ENCODE measurements at regions not wholly inside any gene's neighbourhood (a gene's known extent, or its start where the extent isn't known, plus 50 kb on each side); places are given as distances from the start of the nearest gene placed in this dataset.

- intact Hi-C loops (cut with micrococcal nuclease; ENCODE audit: unreplicated experiment), result no loop called here
These were observed 136.1 kb downstream of the PAPOLA start for GRCh38 chr14:96638041-96638855.

GRCh38 chr14:96639550-96639949, 137.4 kb downstream of the PAPOLA start:
- intact Hi-C loops (cut with micrococcal nuclease; ENCODE audit: unreplicated experiment), result no loop called here
- TF ChIP-seq CTCF (IDR thresholded peaks at IDR 0.05; ENCODE audit: unreplicated experiment), result no peak
- no peaks in the 10 kb centered on the region for H3K9me3 Mint-ChIP-seq (ENCODE audit: low read depth, unreplicated experiment)
- peaks cover 78% of the 10 kb centered on the region for H3K27me3 Mint-ChIP-seq (ENCODE audit: unreplicated experiment)
- CTCF ChIA-PET, result no interaction called here
- H3K4me3 Mint-ChIP-seq (ENCODE audit: low read depth, unreplicated experiment), result no peak overlapping the region
- DNase-seq, result no peak
- H3K27ac Mint-ChIP-seq (ENCODE audit: unreplicated experiment), result no peak overlapping the region
- H3K4me1 Mint-ChIP-seq (ENCODE audit: low read depth, unreplicated experiment), result no peaks in the 10 kb centered on the region
- H3K36me3 Mint-ChIP-seq (ENCODE audit: insufficient read depth, unreplicated experiment), result no peaks in the 10 kb centered on the region
- BruUV-seq (replicated peaks), result no TSS peak

More at GRCh38 chr14:96638041-96638855, 136.1 kb downstream of the PAPOLA start:
- CTCF ChIA-PET, result no interaction called here
- no peaks in the 10 kb centered on the region for H3K4me1 Mint-ChIP-seq (ENCODE audit: low read depth, unreplicated experiment)
- H3K4me3 Mint-ChIP-seq (ENCODE audit: low read depth, unreplicated experiment), result no peak overlapping the region
- no peak for DNase-seq
- no peak for TF ChIP-seq CTCF (IDR thresholded peaks at IDR 0.05; ENCODE audit: unreplicated experiment)
- no peak overlapping the region for H3K27ac Mint-ChIP-seq (ENCODE audit: unreplicated experiment)
- BruUV-seq (replicated peaks), result no TSS peak
- no peaks in the 10 kb centered on the region for H3K9me3 Mint-ChIP-seq (ENCODE audit: low read depth, unreplicated experiment)
- H3K27me3 Mint-ChIP-seq (ENCODE audit: unreplicated experiment), result peaks cover 91% of the 10 kb centered on the region
- H3K36me3 Mint-ChIP-seq (ENCODE audit: insufficient read depth, unreplicated experiment), result no peaks in the 10 kb centered on the region

- no peaks in the 10 kb centered on the region for H3K4me1 Mint-ChIP-seq (ENCODE audit: low read depth, unreplicated experiment)
- H3K27ac Mint-ChIP-seq (ENCODE audit: unreplicated experiment), result no peak overlapping the region
- H3K36me3 Mint-ChIP-seq (ENCODE audit: insufficient read depth, unreplicated experiment), result no peaks in the 10 kb centered on the region
- no peak for DNase-seq
- intact Hi-C loops (cut with micrococcal nuclease; ENCODE audit: unreplicated experiment), result no loop called here
- H3K27me3 Mint-ChIP-seq (ENCODE audit: unreplicated experiment), result peaks cover 48% of the 10 kb centered on the region
- no peaks in the 10 kb centered on the region for H3K9me3 Mint-ChIP-seq (ENCODE audit: low read depth, unreplicated experiment)
- H3K4me3 Mint-ChIP-seq (ENCODE audit: low read depth, unreplicated experiment), result no peak overlapping the region
- no TSS peak for BruUV-seq (replicated peaks)
- CTCF ChIA-PET, result no interaction called here
- no peak for TF ChIP-seq CTCF (IDR thresholded peaks at IDR 0.05; ENCODE audit: unreplicated experiment)
These were observed 146.5 kb downstream of the PAPOLA start for GRCh38 chr14:96648506-96649326.

- TF ChIP-seq CTCF (IDR thresholded peaks at IDR 0.05; ENCODE audit: unreplicated experiment), result no peak
- Mint-ChIP-seq H3K9me3 (ENCODE audit: low read depth, unreplicated experiment) (no peaks in the 10 kb centered on the region), H3K36me3 (ENCODE audit: insufficient read depth, unreplicated experiment) (no peaks in the 10 kb centered on the region), H3K4me3 (ENCODE audit: low read depth, unreplicated experiment) (no peak overlapping the region), H3K4me1 (ENCODE audit: low read depth, unreplicated experiment) (no peaks in the 10 kb centered on the region), H3K27me3 (ENCODE audit: unreplicated experiment) (peaks cover 48% of the 10 kb centered on the region), H3K27ac (ENCODE audit: unreplicated experiment) (no peak overlapping the region)
- DNase-seq, result no peak
- CTCF ChIA-PET, result no interaction called here
- intact Hi-C loops (cut with micrococcal nuclease; ENCODE audit: unreplicated experiment), result no loop called here
- no TSS peak for BruUV-seq (replicated peaks)
These were observed 147.1 kb downstream of the PAPOLA start for GRCh38 chr14:96649327-96649601.

All from Calu3 (cell line).